SK-N-SH (cell line): ENCODE measurements at regions not wholly inside any gene's neighbourhood (a gene's known extent, or its start where the extent isn't known, plus 50 kb on each side); places are given as distances from the start of the nearest gene placed in this dataset.

Experiments used
- CTCF ChIA-PET: fragments of 300-600, 350-600 bp; formaldehyde crosslinking; extraction: SDS; loops from one replicate; lab custom pipeline; 2021; lab: Yijun Ruan, JAX
- POLR2A ChIA-PET: fragments of 350-600 bp; sonication (Branson Sonifier 250); formaldehyde crosslinking; extraction: SDS; loops from one replicate; lab custom pipeline; 2020; ENCODE audit warnings: antibody characterized with exemption, inconsistent platforms; lab: Yijun Ruan, JAX
- DNase-seq: peaks from one replicate; pipeline ENCODE4 v3.0.0; 2012
- H2AFZ ChIP-seq: fragments of 200-600 bp; sonication (generic); 2 replicates; pipeline ENCODE4 v1.8.1; 2016; ENCODE audit warnings: antibody characterized with exemption, mild to moderate bottlenecking, low read depth
- H3F3A ChIP-seq: fragments of 200-600 bp; sonication (generic); replicated peaks from 2 replicates; pipeline ENCODE3; 2016; ENCODE audit warnings: antibody characterized with exemption, mild to moderate bottlenecking; ENCODE audit not compliant: insufficient read depth
- H3K27ac ChIP-seq, 2 experiments: fragments of 200-500 bp in 1 of 2; fragments of 200-600 bp in 1 of 2; sonication (Bioruptor generic) in 1 of 2; sonication (generic), shearing (Covaris generic) in 1 of 2; 2 replicates each; pipeline versions ENCODE4 v1.5.1 to v1.6.1; 2014 to 2016; ENCODE audit warnings: low read depth in 2 of 2, inconsistent platforms in 1 of 2, low read length in 1 of 2, mild to moderate bottlenecking in 1 of 2, mixed read lengths in 1 of 2
- H3K27me3 ChIP-seq: fragments of 200-600 bp; sonication (generic), shearing (Covaris generic); 2 replicates; pipeline ENCODE4 v1.6.1; 2016; ENCODE audit warnings: mixed run types; ENCODE audit not compliant: insufficient read depth
- H3K36me3 ChIP-seq, 2 experiments: fragments of 200-500 bp in 1 of 2; fragments of 200-600 bp in 1 of 2; sonication (Bioruptor generic) in 1 of 2; sonication (generic) in 1 of 2; replicated peaks in 1 of 2; 2 replicates each; pipeline versions ENCODE3 to v1.5.1; 2014 to 2016; ENCODE audit warnings: low read length in 1 of 2, mild to moderate bottlenecking in 1 of 2; ENCODE audit not compliant: insufficient read depth in 2 of 2, control insufficient read depth in 1 of 2
- H3K4me1 ChIP-seq, 2 experiments: fragments of 200-500 bp in 1 of 2; fragments of 200-600 bp in 1 of 2; sonication (Bioruptor generic) in 1 of 2; sonication (generic), shearing (Covaris generic) in 1 of 2; 2 replicates each; pipeline versions ENCODE4 v1.5.1 to v1.6.1; 2014 to 2016; ENCODE audit warnings: low read depth in 1 of 2, low read length in 1 of 2, mixed run types in 1 of 2; ENCODE audit not compliant: insufficient read depth in 2 of 2, control insufficient read depth in 1 of 2
- H3K4me2 ChIP-seq: fragments of 200-600 bp; sonication (generic), shearing (Covaris generic); 2 replicates; pipeline ENCODE4 v1.6.1; 2017; ENCODE audit warnings: mixed run types
- H3K4me3 ChIP-seq, 2 experiments: fragments of 200-500 bp in 1 of 2; fragments of 200-600 bp in 1 of 2; sonication (Bioruptor generic) in 1 of 2; sonication (generic), shearing (Covaris generic) in 1 of 2; 2 replicates each; pipeline versions ENCODE4 v1.5.1 to v1.8.1; 2014 to 2016; ENCODE audit warnings: low read depth in 2 of 2, inconsistent platforms in 1 of 2, low read length in 1 of 2, mild to moderate bottlenecking in 1 of 2, mixed read lengths in 1 of 2, moderate library complexity in 1 of 2
- H3K79me2 ChIP-seq: fragments of 200-600 bp; sonication (generic); 2 replicates; pipeline ENCODE4 v1.8.1; 2017; ENCODE audit warnings: mild to moderate bottlenecking; ENCODE audit not compliant: insufficient read depth
- H3K9ac ChIP-seq: fragments of 200-600 bp; sonication (generic); 2 replicates; pipeline ENCODE4 v1.6.1; 2017; ENCODE audit warnings: mixed run types
- H3K9me2 ChIP-seq: fragments of 200-600 bp; sonication (generic); 2 replicates; pipeline ENCODE4 v1.6.1; 2017; ENCODE audit warnings: mixed run types
- H3K9me3 ChIP-seq: fragments of 200-600 bp; sonication (generic); 2 replicates; pipeline ENCODE4 v1.6.1; 2017; ENCODE audit warnings: mixed run types, mild to moderate bottlenecking, moderate library complexity
- H4K20me1 ChIP-seq: fragments of 200-600 bp; sonication (generic); 2 replicates; pipeline ENCODE4 v1.6.1; 2017; ENCODE audit warnings: mild to moderate bottlenecking, mixed run types; ENCODE audit not compliant: insufficient read depth
- ELF1 ChIP-seq: IDR thresholded peaks from 2 replicates; pipeline ENCODE4 v1.4.0; 2012
- EP300 ChIP-seq, 2 experiments: IDR thresholded peaks; 2 replicates each; pipeline versions ENCODE4 v1.4.0 to v1.6.1; 2012; ENCODE audit warnings: borderline replicate concordance in 1 of 2, low read depth in 1 of 2, low read length in 1 of 2
- EZH2phosphoT487 ChIP-seq: fragments of 200-600 bp; sonication (generic); IDR thresholded peaks from 2 replicates; pipeline ENCODE4 v1.6.1; 2017; ENCODE audit warnings: low read depth, mixed run types, mild to moderate bottlenecking, antibody characterized with exemption, moderate library complexity, borderline replicate concordance
- FOXJ3 ChIP-seq: sonication (generic); formaldehyde crosslinking; IDR thresholded peaks from 2 replicates; pipeline ENCODE4 v1.5.1; 2020; ENCODE audit warnings: mild to moderate bottlenecking, missing genetic modification reagents
- FOXM1 ChIP-seq: IDR thresholded peaks from 2 replicates; pipeline ENCODE4 v1.4.0; 2012; ENCODE audit warnings: low read depth, mild to moderate bottlenecking
- IRF3 ChIP-seq: fragments of 150-350 bp; IDR thresholded peaks from 2 replicates; pipeline ENCODE4 v1.6.1; 2016; ENCODE audit warnings: mild to moderate bottlenecking, low read depth, low read length
- JUND ChIP-seq: IDR thresholded peaks from 2 replicates; pipeline ENCODE4 v1.4.0; 2012
- MEF2A ChIP-seq: IDR thresholded peaks from 2 replicates; pipeline ENCODE4 v1.4.0; 2012; ENCODE audit warnings: low read depth, borderline replicate concordance
- MXI1 ChIP-seq: IDR thresholded peaks from 2 replicates; pipeline ENCODE4 v1.6.1; 2012; ENCODE audit warnings: mild to moderate bottlenecking, low read depth, low read length, improper control_type of control experiment
- NFIC ChIP-seq: IDR thresholded peaks from 2 replicates; pipeline ENCODE4 v1.4.0; 2012; ENCODE audit warnings: borderline replicate concordance
- PBX3 ChIP-seq: IDR thresholded peaks from 2 replicates; pipeline ENCODE4; 2012
- POLR2AphosphoS5 ChIP-seq: IDR thresholded peaks from 2 replicates; pipeline ENCODE4 v1.6.1; 2012; ENCODE audit warnings: low read depth, low read length
- RAD21 ChIP-seq: IDR thresholded peaks from 2 replicates; pipeline ENCODE4 v1.6.1; 2012; ENCODE audit warnings: mild to moderate bottlenecking, low read length
- TAF1 ChIP-seq: IDR thresholded peaks from 2 replicates; pipeline ENCODE4 v1.6.1; 2012; ENCODE audit warnings: low read depth, mild to moderate bottlenecking, low read length, moderate library complexity, borderline replicate concordance
- TEAD4 ChIP-seq: IDR thresholded peaks from 2 replicates; pipeline ENCODE4 v1.4.0; 2012; ENCODE audit warnings: mild to moderate bottlenecking, borderline replicate concordance; ENCODE audit not compliant: insufficient read depth
- USF1 ChIP-seq: IDR thresholded peaks from 2 replicates; pipeline ENCODE4 v1.4.0; 2012; ENCODE audit warnings: low read depth, borderline replicate concordance
- USF2 ChIP-seq: fragments of 150-350 bp; IDR thresholded peaks from 2 replicates; pipeline ENCODE4 v1.6.1; 2017; ENCODE audit warnings: antibody characterized with exemption, low read length, low read depth, borderline replicate concordance
- YY1 ChIP-seq: IDR thresholded peaks from 2 replicates; pipeline ENCODE4 v1.4.0; 2012; ENCODE audit warnings: low read depth, mild to moderate bottlenecking
- ZBTB33 ChIP-seq: IDR thresholded peaks from 2 replicates; pipeline ENCODE4 v1.4.0; 2012; ENCODE audit warnings: low read depth, borderline replicate concordance
- WGBS: methylation state at CpG from one replicate; pipeline ENCODE4 v1.1.6; 2017; ENCODE audit warnings: low lambda C conversion rate; 5-methylcytosine and 5-hydroxymethylcytosine counted together

GRCh38 chr10:36759141-36759805 lies 366.1 kb upstream of the ANKRD30A start (continued):
- TF ChIP-seq USF2 (no peak), PBX3 (peak; percentile 48; the same call in 1 of the 2 replicates), RAD21 (no peak), ZBTB33 (no peak), EZH2phosphoT487 (no peak), ELF1 (no peak)

GRCh38 chr10:36748128-36748871 lies 377.1 kb upstream of the ANKRD30A start:
- Histone ChIP-seq H4K20me1 (no peaks in the 10 kb centered on the region), H3K4me1 (no peaks in the 10 kb centered on the region), H3K79me2 (no peaks in the 10 kb centered on the region), H3K4me3 (no peak overlapping the region), H2AFZ (no peak overlapping the region), H3K27ac (no peak overlapping the region), H3K4me2 (no peak overlapping the region), H3F3A (no peaks in the 10 kb centered on the region), H3K9me3 (no peaks in the 10 kb centered on the region), H3K9ac (no peak overlapping the region), H3K9me2 (no peaks in the 10 kb centered on the region), H3K36me3 (no peaks in the 10 kb centered on the region), H3K27me3 (no peaks in the 10 kb centered on the region)
- no peak for DNase-seq
- 87% methylated on average over 9 of the region's 19 CpGs for WGBS
- ChIA-PET CTCF (no interaction called here), POLR2A (no interaction called here)
- no peak for TF ChIP-seq JUND
- no peak for TF ChIP-seq FOXM1
- TF ChIP-seq USF2 = no peak
- no peak for TF ChIP-seq IRF3
- no peak for TF ChIP-seq FOXJ3 (CRISPR knock-in tag)
- no peak for TF ChIP-seq TEAD4
- no peak for TF ChIP-seq EP300 (IDR thresholded peaks at IDR 0.05; ENCODE audit: borderline replicate concordance in 1 of 2, low read depth in 1 of 2, low read length in 1 of 2)
- TF ChIP-seq TAF1 = no peak
- no peak for TF ChIP-seq YY1
- TF ChIP-seq NFIC = no peak
- no peak for TF ChIP-seq ZBTB33
- no peak for TF ChIP-seq USF1
- TF ChIP-seq MEF2A = no peak
- no peak for TF ChIP-seq POLR2AphosphoS5
- TF ChIP-seq MXI1 = no peak
